ENCODE measurements at regions not wholly inside any gene's neighbourhood (a gene's known extent, or its start where the extent isn't known, plus 50 kb on each side); places are given as distances from the start of the nearest gene placed in this dataset.

GRCh38 chr10:131777162-131777561, 123.6 kb upstream of the PPP2R2D start:
- Histone ChIP-seq H3K27ac (no peak overlapping the region), H3K4me1 (no peaks in the 10 kb centered on the region), H3K27me3 (no peaks in the 10 kb centered on the region), H3K4me3 (no peak overlapping the region), H3K9me3 (peaks cover 0 to 4% of the 10 kb centered on the region in 2 donors), H3K36me3 (no peaks in the 10 kb centered on the region)
- DNase-seq, result no peak
- intact Hi-C loops (cut with DNase I; ENCODE audit: low total_unique reads), result no loop called here
- TF ChIP-seq POLR2A (IDR thresholded peaks at IDR 0.05), result no peak
- TF ChIP-seq CTCF (IDR thresholded peaks at IDR 0.05), result no peak

GRCh38 chr10:131777921-131778320, 122.9 kb upstream of the PPP2R2D start:
- Histone ChIP-seq H3K27me3 (no peaks in the 10 kb centered on the region), H3K4me1 (no peaks in the 10 kb centered on the region), H3K9me3 (peaks cover 0 to 4% of the 10 kb centered on the region in 2 donors), H3K27ac (no peak overlapping the region), H3K4me3 (no peak overlapping the region), H3K36me3 (no peaks in the 10 kb centered on the region)
- intact Hi-C loops (cut with DNase I; ENCODE audit: low total_unique reads), result no loop called here
- DNase-seq, result no peak
- no peak for TF ChIP-seq POLR2A (IDR thresholded peaks at IDR 0.05)
- no peak for TF ChIP-seq CTCF (IDR thresholded peaks at IDR 0.05)

GRCh38 chr10:131778385-131778784, 122.4 kb upstream of the PPP2R2D start:
- DNase-seq, result no peak
- no peak for TF ChIP-seq POLR2A (IDR thresholded peaks at IDR 0.05)
- TF ChIP-seq CTCF (IDR thresholded peaks at IDR 0.05), result no peak
- Histone ChIP-seq H3K4me3 (no peak overlapping the region), H3K27ac (no peak overlapping the region), H3K27me3 (no peaks in the 10 kb centered on the region), H3K36me3 (no peaks in the 10 kb centered on the region), H3K4me1 (no peaks in the 10 kb centered on the region), H3K9me3 (peaks cover 0 to 4% of the 10 kb centered on the region in 2 donors)
- intact Hi-C loops (cut with DNase I; ENCODE audit: low total_unique reads), result no loop called here

- H3K4me1 ChIP-seq, result no peaks in the 10 kb centered on the region
- no peaks in the 10 kb centered on the region for H3K27me3 ChIP-seq
- TF ChIP-seq CTCF (IDR thresholded peaks at IDR 0.05), result no peak
- TF ChIP-seq POLR2A (IDR thresholded peaks at IDR 0.05), result no peak
- no peak overlapping the region for H3K4me3 ChIP-seq
- H3K27ac ChIP-seq, result no peak overlapping the region
- no peak for DNase-seq
- H3K36me3 ChIP-seq, result no peaks in the 10 kb centered on the region
- peaks cover 0 to 4% of the 10 kb centered on the region in 2 donors for H3K9me3 ChIP-seq
- intact Hi-C loops (cut with DNase I; ENCODE audit: low total_unique reads), result no loop called here
Observed at GRCh38 chr10:131778842-131779241, 122.0 kb upstream of the PPP2R2D start.

GRCh38 chr10:131779661-131780394, 121.0 kb upstream of the PPP2R2D start:
- no peak for DNase-seq
- Histone ChIP-seq H3K4me1 (no peaks in the 10 kb centered on the region), H3K27ac (no peak overlapping the region), H3K27me3 (no peaks in the 10 kb centered on the region), H3K36me3 (no peaks in the 10 kb centered on the region), H3K4me3 (no peak overlapping the region), H3K9me3 (peaks cover 0 to 4% of the 10 kb centered on the region in 2 donors)
- intact Hi-C loops (cut with DNase I; ENCODE audit: low total_unique reads), result no loop called here
- no peak for TF ChIP-seq POLR2A (IDR thresholded peaks at IDR 0.05)
- TF ChIP-seq CTCF (IDR thresholded peaks at IDR 0.05), result no peak

All from uterus (tissue), 3 donors.